ENCODE measurements at regions not wholly inside any gene's neighbourhood (a gene's known extent, or its start where the extent isn't known, plus 50 kb on each side); places are given as distances from the start of the nearest gene placed in this dataset.

- Histone ChIP-seq H3K27me3 (ENCODE audit: control insufficient read depth, insufficient read depth, low read length) (no peaks in the 10 kb centered on the region), H3K36me3 (ENCODE audit: control insufficient read depth in 2 of 3, insufficient read depth in 3 of 3, low read length in 3 of 3) (no peaks in the 10 kb centered on the region), H3K27ac (ENCODE audit: low read depth in 2 of 2, low read length in 2 of 2) (no peak overlapping the region), H3K9ac (ENCODE audit: low read length in 3 of 3) (no peak overlapping the region), H3K9me3 (ENCODE audit: control insufficient read depth in 2 of 3, insufficient read depth in 1 of 3, low read length in 3 of 3) (no peaks in the 10 kb centered on the region), H3K4me3 (ENCODE audit: low read length in 3 of 3) (no peak overlapping the region), H3K4me1 (ENCODE audit: control insufficient read depth in 2 of 3, insufficient read depth in 2 of 3, low read depth in 1 of 3, low read length in 3 of 3) (no peaks in the 10 kb centered on the region)
- no peak for DNase-seq
- TF ChIP-seq, protein P1, sequence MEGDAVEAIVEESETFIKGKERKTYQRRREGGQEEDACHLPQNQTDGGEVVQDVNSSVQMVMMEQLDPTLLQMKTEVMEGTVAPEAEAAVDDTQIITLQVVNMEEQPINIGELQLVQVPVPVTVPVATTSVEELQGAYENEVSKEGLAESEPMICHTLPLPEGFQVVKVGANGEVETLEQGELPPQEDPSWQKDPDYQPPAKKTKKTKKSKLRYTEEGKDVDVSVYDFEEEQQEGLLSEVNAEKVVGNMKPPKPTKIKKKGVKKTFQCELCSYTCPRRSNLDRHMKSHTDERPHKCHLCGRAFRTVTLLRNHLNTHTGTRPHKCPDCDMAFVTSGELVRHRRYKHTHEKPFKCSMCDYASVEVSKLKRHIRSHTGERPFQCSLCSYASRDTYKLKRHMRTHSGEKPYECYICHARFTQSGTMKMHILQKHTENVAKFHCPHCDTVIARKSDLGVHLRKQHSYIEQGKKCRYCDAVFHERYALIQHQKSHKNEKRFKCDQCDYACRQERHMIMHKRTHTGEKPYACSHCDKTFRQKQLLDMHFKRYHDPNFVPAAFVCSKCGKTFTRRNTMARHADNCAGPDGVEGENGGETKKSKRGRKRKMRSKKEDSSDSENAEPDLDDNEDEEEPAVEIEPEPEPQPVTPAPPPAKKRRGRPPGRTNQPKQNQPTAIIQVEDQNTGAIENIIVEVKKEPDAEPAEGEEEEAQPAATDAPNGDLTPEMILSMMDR (IDR thresholded peaks at IDR 0.05; ENCODE audit: borderline replicate concordance, extremely low read depth, insufficient read depth) = no peak
- intact Hi-C loops (cut with DNase I) = no loop called here
- no peak for FAIRE-seq
Observed at GRCh38 chr4:14362385-14362784, 639.9 kb upstream of the CPEB2 start.

DNA sequence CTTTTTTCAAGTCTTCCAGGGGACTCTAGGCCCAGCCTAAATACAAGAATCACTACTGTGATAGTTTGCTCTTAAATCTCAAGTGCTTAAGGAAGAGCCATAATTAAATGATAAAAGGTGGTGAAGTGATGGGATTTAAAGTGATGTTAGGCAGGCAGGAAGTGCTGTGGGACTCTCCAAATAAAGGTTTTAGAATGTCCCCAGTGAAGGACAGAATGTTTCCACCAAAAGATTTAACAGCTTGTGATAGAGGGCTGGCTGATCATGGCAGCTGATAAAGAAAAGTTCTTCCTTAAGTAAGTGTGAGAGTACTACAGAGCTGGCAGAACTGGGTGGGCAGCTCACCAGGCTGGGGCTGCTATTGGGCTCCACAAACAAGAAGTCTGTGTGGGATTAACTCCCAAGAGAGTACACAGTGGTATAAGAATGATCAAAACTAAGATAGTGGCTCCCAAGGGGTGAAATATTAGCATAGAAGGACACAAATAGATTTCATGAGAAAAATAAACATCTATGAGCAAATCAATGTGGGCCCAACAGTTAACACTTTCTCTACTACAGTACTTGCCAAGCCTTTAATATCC, 637.2 kb upstream of the CPEB2 start:
- intact Hi-C loops (cut with DNase I) = no loop called here
- TF ChIP-seq, protein P1 (IDR thresholded peaks at IDR 0.05; ENCODE audit: borderline replicate concordance, extremely low read depth, insufficient read depth) = no peak
- DNase-seq (no peak), FAIRE-seq (no peak)
- no peaks in the 10 kb centered on the region for H3K4me1 ChIP-seq (ENCODE audit: control insufficient read depth in 2 of 3, insufficient read depth in 2 of 3, low read depth in 1 of 3, low read length in 3 of 3)
- H3K9ac ChIP-seq (ENCODE audit: low read length in 3 of 3) = no peak overlapping the region
- no peak overlapping the region for H3K27ac ChIP-seq (ENCODE audit: low read depth in 2 of 2, low read length in 2 of 2)
- H3K4me3 ChIP-seq (ENCODE audit: low read length in 3 of 3) = no peak overlapping the region
- H3K27me3 ChIP-seq (ENCODE audit: control insufficient read depth, insufficient read depth, low read length) = no peaks in the 10 kb centered on the region
- H3K36me3 ChIP-seq (ENCODE audit: control insufficient read depth in 2 of 3, insufficient read depth in 3 of 3, low read length in 3 of 3) = no peaks in the 10 kb centered on the region
- no peaks in the 10 kb centered on the region for H3K9me3 ChIP-seq (ENCODE audit: control insufficient read depth in 2 of 3, insufficient read depth in 1 of 3, low read length in 3 of 3)

GRCh38 chr4:14368391-14368790, 633.9 kb upstream of the CPEB2 start:
- Histone ChIP-seq H3K27ac (ENCODE audit: low read depth in 2 of 2, low read length in 2 of 2) (no peak overlapping the region), H3K27me3 (ENCODE audit: control insufficient read depth, insufficient read depth, low read length) (no peaks in the 10 kb centered on the region), H3K9me3 (ENCODE audit: control insufficient read depth in 2 of 3, insufficient read depth in 1 of 3, low read length in 3 of 3) (no peaks in the 10 kb centered on the region), H3K4me1 (ENCODE audit: control insufficient read depth in 2 of 3, insufficient read depth in 2 of 3, low read depth in 1 of 3, low read length in 3 of 3) (no peaks in the 10 kb centered on the region), H3K9ac (ENCODE audit: low read length in 3 of 3) (no peak overlapping the region), H3K36me3 (ENCODE audit: control insufficient read depth in 2 of 3, insufficient read depth in 3 of 3, low read length in 3 of 3) (no peaks in the 10 kb centered on the region), H3K4me3 (ENCODE audit: low read length in 3 of 3) (no peak overlapping the region)
- FAIRE-seq (no peak), DNase-seq (no peak)
- TF ChIP-seq, protein P1 (IDR thresholded peaks at IDR 0.05; ENCODE audit: borderline replicate concordance, extremely low read depth, insufficient read depth) = no peak
- intact Hi-C loops (cut with DNase I) = no loop called here

GRCh38 chr4:14371131-14371530, 631.1 kb upstream of the CPEB2 start:
- H3K36me3 ChIP-seq (ENCODE audit: control insufficient read depth in 2 of 3, insufficient read depth in 3 of 3, low read length in 3 of 3) = no peaks in the 10 kb centered on the region
- DNase-seq (no peak), FAIRE-seq (no peak)
- intact Hi-C loops (cut with DNase I) = no loop called here
- H3K27ac ChIP-seq (ENCODE audit: low read depth in 2 of 2, low read length in 2 of 2) = no peak overlapping the region
- no peaks in the 10 kb centered on the region for H3K9me3 ChIP-seq (ENCODE audit: control insufficient read depth in 2 of 3, insufficient read depth in 1 of 3, low read length in 3 of 3)
- no peak overlapping the region for H3K4me3 ChIP-seq (ENCODE audit: low read length in 3 of 3)
- H3K27me3 ChIP-seq (ENCODE audit: control insufficient read depth, insufficient read depth, low read length) = no peaks in the 10 kb centered on the region
- no peak overlapping the region for H3K9ac ChIP-seq (ENCODE audit: low read length in 3 of 3)
- TF ChIP-seq, protein P1 (IDR thresholded peaks at IDR 0.05; ENCODE audit: borderline replicate concordance, extremely low read depth, insufficient read depth) = no peak
- no peaks in the 10 kb centered on the region for H3K4me1 ChIP-seq (ENCODE audit: control insufficient read depth in 2 of 3, insufficient read depth in 2 of 3, low read depth in 1 of 3, low read length in 3 of 3)
